DOHH2 (cell line): ENCODE measurements at regions not wholly inside any gene's neighbourhood (a gene's known extent, or its start where the extent isn't known, plus 50 kb on each side); places are given as distances from the start of the nearest gene placed in this dataset.

Experiments used
- CTCF ChIP-seq: fragments of 200-600 bp; sonication (generic); IDR thresholded peaks from one replicate; pipeline ENCODE4 v1.5.1; 2014; ENCODE audit warnings: antibody characterized with exemption, mild to moderate bottlenecking, low read depth, low read length; ENCODE audit not compliant: poor library complexity, severe bottlenecking
- EZH2phosphoT487 ChIP-seq: fragments of 200-600 bp; sonication (generic); IDR thresholded peaks from 2 replicates; pipeline ENCODE4 v1.6.1; 2017; ENCODE audit warnings: borderline replicate concordance, mild to moderate bottlenecking, antibody characterized with exemption, low read length, moderate library complexity, mixed read lengths

GRCh38 chr9:135209852-135210251 lies 122.4 kb downstream of the OLFM1 start:
- no peak for TF ChIP-seq CTCF
- TF ChIP-seq EZH2phosphoT487 = no peak
